BLaER1 (cell line): ENCODE measurements at regions not wholly inside any gene's neighbourhood (a gene's known extent, or its start where the extent isn't known, plus 50 kb on each side); places are given as distances from the start of the nearest gene placed in this dataset.
"Not testable (repeated sequence)": the region's sequence is repeated elsewhere in the genome, so short reads cannot be mapped to it uniquely, and the experiment has no call there.

Experiments
- H3K27ac ChIP-seq: shearing (Covaris generic); formaldehyde crosslinking; 2 replicates; pipeline ENCODE4 v1.8.1; 2022
- H3K27me3 ChIP-seq: shearing (Covaris generic); formaldehyde crosslinking; 2 replicates; pipeline ENCODE4 v1.8.1; 2022
- H3K36me3 ChIP-seq: shearing (Covaris generic); formaldehyde crosslinking; 2 replicates; pipeline ENCODE4 v1.8.1; 2022
- H3K4me1 ChIP-seq: shearing (Covaris generic); formaldehyde crosslinking; 2 replicates; pipeline ENCODE4 v1.8.1; 2022
- H3K4me2 ChIP-seq: shearing (Covaris generic); formaldehyde crosslinking; 2 replicates; pipeline ENCODE4 v1.8.1; 2022
- H3K4me3 ChIP-seq: shearing (Covaris generic); formaldehyde crosslinking; 2 replicates; pipeline ENCODE4 v1.8.1; 2022
- H3K9ac ChIP-seq: shearing (Covaris generic); formaldehyde crosslinking; 2 replicates; pipeline ENCODE4 v1.8.1; 2022
- H3K9me3 ChIP-seq: shearing (Covaris generic); formaldehyde crosslinking; 2 replicates; pipeline ENCODE4 v1.8.1; 2022
- H4K20me1 ChIP-seq: shearing (Covaris generic); formaldehyde crosslinking; 2 replicates; pipeline ENCODE4 v1.8.1; 2022
- Cebpa-rat ChIP-seq: shearing (Covaris generic); IDR thresholded peaks from 2 replicates; pipeline ENCODE4 v1.8.1; 2022

DNA sequence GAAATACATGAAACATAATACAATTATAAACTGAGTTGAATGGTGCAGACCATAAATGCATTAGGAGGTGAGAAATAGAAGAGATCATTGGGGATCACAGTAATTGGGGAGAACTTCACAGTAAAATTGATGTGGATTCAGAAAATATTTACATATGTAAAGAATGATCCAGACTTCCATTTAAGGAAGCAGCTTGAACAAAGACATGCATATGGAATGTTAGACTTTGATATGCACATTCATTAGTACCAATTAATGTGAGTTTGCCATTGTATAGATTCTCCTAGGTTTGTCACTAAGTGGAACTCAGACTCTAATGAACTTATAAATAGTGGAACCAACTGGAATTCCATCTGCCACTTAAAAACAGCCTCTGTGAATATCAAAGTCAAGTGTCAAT lies 235.6 kb downstream of the PARM1 start:
- H3K9me3 ChIP-seq, result no peaks in the 10 kb centered on the region
- H3K9ac ChIP-seq, result no peak overlapping the region
- no peaks in the 10 kb centered on the region for H3K27me3 ChIP-seq
- no peaks in the 10 kb centered on the region for H4K20me1 ChIP-seq
- no peak for TF ChIP-seq Cebpa-rat
- H3K4me2 ChIP-seq, result no peak overlapping the region
- no peaks in the 10 kb centered on the region for H3K4me1 ChIP-seq
- H3K27ac ChIP-seq, result no peak overlapping the region
- no peak overlapping the region for H3K4me3 ChIP-seq
- no peaks in the 10 kb centered on the region for H3K36me3 ChIP-seq

DNA sequence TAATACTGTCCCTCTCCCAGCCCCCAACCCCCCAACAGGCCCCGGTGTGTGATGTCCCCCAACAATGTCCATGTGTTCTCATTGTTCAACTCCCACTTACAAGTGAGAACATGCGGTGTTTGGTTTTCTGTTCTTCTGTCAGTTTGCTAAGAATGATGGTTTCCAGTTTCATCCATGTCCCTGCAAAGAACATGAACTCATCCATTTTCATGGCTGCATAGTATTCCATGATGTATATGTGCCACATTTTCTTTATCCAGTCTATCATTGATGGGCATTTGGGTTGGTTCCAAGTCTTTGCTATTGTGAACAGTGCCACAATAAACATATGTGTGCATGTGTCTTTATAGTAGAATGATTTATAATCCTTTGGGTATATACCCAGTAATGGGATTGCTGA lies 232.2 kb downstream of the PARM1 start:
- H3K9me3 ChIP-seq, H3K27me3 ChIP-seq, H3K4me2 ChIP-seq, H3K4me1 ChIP-seq, H3K27ac ChIP-seq, H3K9ac ChIP-seq, H4K20me1 ChIP-seq, H3K36me3 ChIP-seq, H3K4me3 ChIP-seq: not testable (repeated sequence)

DNA sequence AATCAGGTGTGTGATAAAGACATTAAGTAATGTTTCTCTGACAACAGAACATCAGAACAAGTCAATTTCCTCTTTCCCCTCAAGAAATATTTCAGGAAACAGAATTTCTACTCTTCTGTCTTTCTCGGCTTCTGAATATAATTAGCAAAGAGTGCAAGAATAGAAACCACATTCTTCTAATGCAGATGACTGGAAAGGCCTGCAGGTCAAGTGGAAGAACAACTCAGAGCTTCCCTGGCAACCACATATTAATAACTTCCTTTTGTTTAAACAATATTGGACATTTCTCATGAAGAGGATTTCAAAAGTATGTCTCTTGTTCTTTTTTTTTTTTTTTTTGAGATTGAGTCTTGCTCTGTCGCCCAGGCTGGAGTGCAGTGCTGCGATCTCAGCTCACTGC lies 225.5 kb downstream of the PARM1 start:
- Histone ChIP-seq H3K4me3 (no peak overlapping the region), H3K27me3 (no peaks in the 10 kb centered on the region), H3K9me3 (peaks cover 20% of the 10 kb centered on the region), H3K4me2 (peak overlapping the region; percentile 45), H3K9ac (no peak overlapping the region), H4K20me1 (no peaks in the 10 kb centered on the region), H3K36me3 (no peaks in the 10 kb centered on the region), H3K4me1 (peaks cover 17% of the 10 kb centered on the region), H3K27ac (no peak overlapping the region)
- no peak for TF ChIP-seq Cebpa-rat

DNA sequence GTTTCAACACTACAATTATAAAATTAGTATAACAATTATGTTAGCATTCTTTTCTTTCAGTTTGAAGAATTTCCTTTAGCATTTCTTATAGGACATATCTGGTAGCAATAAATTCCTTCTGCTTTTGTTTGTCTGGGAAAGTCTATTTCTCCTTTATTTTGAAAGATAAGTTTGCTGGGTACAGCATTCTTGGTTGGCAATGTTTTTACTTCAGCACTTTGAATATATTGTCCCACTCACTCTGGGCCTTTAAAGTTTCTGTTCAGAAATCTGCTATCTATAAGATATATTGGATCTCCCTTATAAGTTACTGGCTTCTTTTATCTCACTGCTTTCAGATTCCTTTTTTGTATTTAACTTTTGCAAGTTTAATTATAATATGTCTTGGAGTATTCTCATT lies 222.1 kb downstream of the PARM1 start:
- H3K27me3 ChIP-seq, result no peaks in the 10 kb centered on the region
- TF ChIP-seq Cebpa-rat, result no peak
- no peaks in the 10 kb centered on the region for H4K20me1 ChIP-seq
- no peak overlapping the region for H3K4me2 ChIP-seq
- no peak overlapping the region for H3K9ac ChIP-seq
- no peak overlapping the region for H3K4me3 ChIP-seq
- peaks cover 20% of the 10 kb centered on the region for H3K9me3 ChIP-seq
- peaks cover 17% of the 10 kb centered on the region for H3K4me1 ChIP-seq
- H3K36me3 ChIP-seq, result no peaks in the 10 kb centered on the region
- H3K27ac ChIP-seq, result no peak overlapping the region

- Histone ChIP-seq H4K20me1 (no peaks in the 10 kb centered on the region), H3K9ac (no peak overlapping the region), H3K27me3 (no peaks in the 10 kb centered on the region), H3K9me3 (no peaks in the 10 kb centered on the region), H3K27ac (no peak overlapping the region), H3K4me2 (peak overlapping the region; percentile 51), H3K4me3 (no peak overlapping the region), H3K36me3 (no peaks in the 10 kb centered on the region), H3K4me1 (peaks cover 33% of the 10 kb centered on the region)
- no peak for TF ChIP-seq Cebpa-rat
These were observed 213.3 kb downstream of the PARM1 start for GRCh38 chr4:75146223-75146622.

GRCh38 chr4:75144475-75144874 lies 211.6 kb downstream of the PARM1 start:
- Histone ChIP-seq H3K4me1 (peaks cover 33% of the 10 kb centered on the region), H3K27ac (no peak overlapping the region), H3K9me3 (no peaks in the 10 kb centered on the region), H3K36me3 (no peaks in the 10 kb centered on the region), H3K4me3 (no peak overlapping the region), H3K27me3 (no peaks in the 10 kb centered on the region), H4K20me1 (no peaks in the 10 kb centered on the region), H3K4me2 (no peak overlapping the region), H3K9ac (no peak overlapping the region)
- TF ChIP-seq Cebpa-rat, result no peak

DNA sequence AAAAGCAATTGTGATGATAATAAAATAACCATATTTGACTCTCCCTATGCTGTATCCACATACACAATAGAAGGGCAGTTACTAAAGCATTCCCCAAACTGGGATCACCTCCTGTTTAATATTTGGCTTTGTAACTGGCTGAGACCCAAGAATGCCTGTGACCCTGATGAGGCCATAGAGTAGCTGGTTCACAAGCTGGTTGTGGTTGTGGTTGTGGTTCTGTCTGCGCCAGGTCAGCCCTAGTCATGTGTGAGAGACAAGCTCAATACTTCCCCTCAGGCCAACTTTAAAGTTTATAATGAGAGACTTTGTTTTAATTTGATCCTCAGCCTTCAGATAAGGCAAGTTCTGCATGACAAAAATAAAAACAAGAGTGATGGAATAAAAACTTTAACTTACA lies 209.9 kb downstream of the PARM1 start:
- no peak for TF ChIP-seq Cebpa-rat
- no peaks in the 10 kb centered on the region for H3K9me3 ChIP-seq
- H4K20me1 ChIP-seq, result no peaks in the 10 kb centered on the region
- H3K4me2 ChIP-seq, result peak overlapping the region; percentile 58
- no peaks in the 10 kb centered on the region for H3K36me3 ChIP-seq
- no peaks in the 10 kb centered on the region for H3K27me3 ChIP-seq
- H3K27ac ChIP-seq, result no peak overlapping the region
- no peak overlapping the region for H3K4me3 ChIP-seq
- H3K9ac ChIP-seq, result no peak overlapping the region
- H3K4me1 ChIP-seq, result peaks cover 33% of the 10 kb centered on the region

DNA sequence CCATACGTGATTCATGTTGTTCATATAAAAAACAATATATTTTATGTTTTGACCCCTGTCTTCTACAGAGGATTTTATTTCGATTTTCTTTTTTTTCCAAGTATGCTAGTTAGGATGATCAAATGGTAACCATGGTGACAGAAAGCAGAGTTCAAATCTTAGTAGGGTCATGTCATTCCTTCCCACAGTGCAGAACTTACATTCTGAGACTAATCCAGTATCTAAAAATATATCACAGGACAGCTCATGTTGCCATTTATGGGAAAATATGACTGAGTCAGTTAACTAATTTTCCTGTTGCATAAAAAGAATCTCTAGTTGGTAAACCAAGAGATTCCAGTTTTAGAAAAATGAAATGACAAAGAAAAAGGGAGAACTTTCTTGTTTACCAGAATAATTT lies 209.5 kb downstream of the PARM1 start:
- Histone ChIP-seq H3K27me3 (no peaks in the 10 kb centered on the region), H3K4me1 (peaks cover 33% of the 10 kb centered on the region), H3K36me3 (no peaks in the 10 kb centered on the region), H3K4me2 (peak overlapping the region; percentile 58), H3K9ac (no peak overlapping the region), H3K27ac (no peak overlapping the region), H3K9me3 (no peaks in the 10 kb centered on the region), H3K4me3 (no peak overlapping the region), H4K20me1 (no peaks in the 10 kb centered on the region)
- TF ChIP-seq Cebpa-rat, result no peak

- H4K20me1 ChIP-seq, result no peaks in the 10 kb centered on the region
- H3K27ac ChIP-seq, result no peak overlapping the region
- no peak overlapping the region for H3K4me2 ChIP-seq
- H3K9me3 ChIP-seq, result no peaks in the 10 kb centered on the region
- H3K4me1 ChIP-seq, result peaks cover 34% of the 10 kb centered on the region
- no peak for TF ChIP-seq Cebpa-rat
- H3K9ac ChIP-seq, result no peak overlapping the region
- no peaks in the 10 kb centered on the region for H3K36me3 ChIP-seq
- H3K4me3 ChIP-seq, result no peak overlapping the region
- H3K27me3 ChIP-seq, result no peaks in the 10 kb centered on the region
These were observed 208.2 kb downstream of the PARM1 start for GRCh38 chr4:75141162-75141561.

DNA sequence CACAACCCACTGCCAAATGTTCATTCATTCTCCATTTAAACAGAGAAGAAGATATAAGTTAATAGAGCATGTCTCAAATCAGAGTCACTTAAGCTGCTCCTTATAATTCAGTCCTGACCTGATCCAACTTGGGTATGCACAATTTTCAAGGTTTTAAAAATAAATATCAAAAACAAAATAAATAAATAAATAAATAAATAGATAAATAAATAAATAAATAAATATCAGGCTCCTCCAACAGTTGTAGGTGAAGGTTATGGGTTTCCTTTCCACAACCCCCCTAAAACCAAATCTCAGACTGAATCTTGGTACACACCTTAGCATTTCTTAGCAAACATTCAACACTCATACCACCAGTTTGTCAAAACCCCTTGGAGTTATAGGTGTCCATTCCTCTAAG lies 204.4 kb downstream of the PARM1 start:
- no peak overlapping the region for H3K9ac ChIP-seq
- H4K20me1 ChIP-seq, result no peaks in the 10 kb centered on the region
- H3K9me3 ChIP-seq, result no peaks in the 10 kb centered on the region
- no peak overlapping the region for H3K4me2 ChIP-seq
- H3K4me3 ChIP-seq, result no peak overlapping the region
- no peaks in the 10 kb centered on the region for H3K36me3 ChIP-seq
- peaks cover 42% of the 10 kb centered on the region for H3K4me1 ChIP-seq
- H3K27me3 ChIP-seq, result no peaks in the 10 kb centered on the region
- no peak for TF ChIP-seq Cebpa-rat
- no peak overlapping the region for H3K27ac ChIP-seq

GRCh38 chr4:75135068-75135825 lies 202.3 kb downstream of the PARM1 start:
- no peaks in the 10 kb centered on the region for H3K36me3 ChIP-seq
- peak overlapping the region; percentile 75 for H3K4me2 ChIP-seq
- H3K4me1 ChIP-seq, result peaks cover 41% of the 10 kb centered on the region
- H3K9me3 ChIP-seq, result no peaks in the 10 kb centered on the region
- TF ChIP-seq Cebpa-rat, result no peak
- no peak overlapping the region for H3K9ac ChIP-seq
- H3K4me3 ChIP-seq, result no peak overlapping the region; the same call in 1 of the 2 replicates
- H3K27me3 ChIP-seq, result no peaks in the 10 kb centered on the region
- H4K20me1 ChIP-seq, result no peaks in the 10 kb centered on the region
- H3K27ac ChIP-seq, result peak overlapping the region; percentile 60

DNA sequence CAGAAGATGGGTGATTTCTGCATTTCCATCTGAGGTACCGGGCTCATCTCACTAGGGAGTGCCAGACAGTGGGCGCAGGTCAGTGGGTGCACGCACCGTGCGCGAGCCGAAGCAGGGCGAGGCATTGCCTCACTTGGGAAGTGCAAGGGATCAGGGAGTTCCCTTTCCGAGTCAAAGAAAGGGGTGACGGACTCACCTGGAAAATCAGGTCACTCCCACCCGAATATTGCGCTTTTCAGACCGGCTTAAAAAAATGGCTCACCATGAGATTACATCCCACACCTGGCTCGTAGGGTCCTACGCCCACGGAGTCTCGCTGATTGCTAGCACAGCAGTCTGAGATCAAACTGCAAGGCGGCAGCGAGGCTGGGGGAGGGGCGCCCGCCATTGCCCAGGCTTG lies 194.0 kb downstream of the PARM1 start:
- H3K27me3 ChIP-seq, H4K20me1 ChIP-seq, H3K4me3 ChIP-seq, H3K9me3 ChIP-seq, H3K4me2 ChIP-seq, H3K27ac ChIP-seq, H3K36me3 ChIP-seq, H3K4me1 ChIP-seq, H3K9ac ChIP-seq: not testable (repeated sequence)
